Effector memory CD4-positive, alpha-beta T cell (primary cell): ENCODE measurements at regions not wholly inside any gene's neighbourhood (a gene's known extent, or its start where the extent isn't known, plus 50 kb on each side); places are given as distances from the start of the nearest gene placed in this dataset.
"Not testable (repeated sequence)": the region's sequence is repeated elsewhere in the genome, so short reads cannot be mapped to it uniquely, and the experiment has no call there.

ENCODE experiments used
- DNase-seq, 3 donors: peaks; one replicate each; pipeline ENCODE4 v3.0.0-alpha.2; 2020
- H3K27ac ChIP-seq: 2 replicates; pipeline ENCODE4 v1.7.0; 2013; ENCODE audit warnings: mild to moderate bottlenecking, low read length, moderate library complexity; ENCODE audit not compliant: insufficient read depth, poor library complexity, severe bottlenecking
- H3K27me3 ChIP-seq: replicated peaks from 2 replicates; pipeline ENCODE4 v1.7.0; 2013; ENCODE audit warnings: mild to moderate bottlenecking, low read length; ENCODE audit not compliant: insufficient read depth, control insufficient read depth, poor library complexity, severe bottlenecking
- H3K36me3 ChIP-seq: 2 replicates; pipeline ENCODE4 v1.7.0; 2013; ENCODE audit warnings: mild to moderate bottlenecking, low read length, moderate library complexity; ENCODE audit not compliant: control insufficient read depth, insufficient read depth
- H3K4me1 ChIP-seq: 2 replicates; pipeline ENCODE4 v1.7.0; 2013; ENCODE audit warnings: low read length, mild to moderate bottlenecking; ENCODE audit not compliant: control insufficient read depth, insufficient read depth, poor library complexity, severe bottlenecking
- H3K4me3 ChIP-seq: 2 replicates; pipeline ENCODE4 v1.7.0; 2013; ENCODE audit warnings: low read length, low read depth, mild to moderate bottlenecking; ENCODE audit not compliant: insufficient read depth, poor library complexity, severe bottlenecking
- H3K9me3 ChIP-seq: 2 replicates; pipeline ENCODE4 v1.7.0; 2013; ENCODE audit warnings: mild to moderate bottlenecking, low read length, moderate library complexity; ENCODE audit not compliant: control insufficient read depth

DNA sequence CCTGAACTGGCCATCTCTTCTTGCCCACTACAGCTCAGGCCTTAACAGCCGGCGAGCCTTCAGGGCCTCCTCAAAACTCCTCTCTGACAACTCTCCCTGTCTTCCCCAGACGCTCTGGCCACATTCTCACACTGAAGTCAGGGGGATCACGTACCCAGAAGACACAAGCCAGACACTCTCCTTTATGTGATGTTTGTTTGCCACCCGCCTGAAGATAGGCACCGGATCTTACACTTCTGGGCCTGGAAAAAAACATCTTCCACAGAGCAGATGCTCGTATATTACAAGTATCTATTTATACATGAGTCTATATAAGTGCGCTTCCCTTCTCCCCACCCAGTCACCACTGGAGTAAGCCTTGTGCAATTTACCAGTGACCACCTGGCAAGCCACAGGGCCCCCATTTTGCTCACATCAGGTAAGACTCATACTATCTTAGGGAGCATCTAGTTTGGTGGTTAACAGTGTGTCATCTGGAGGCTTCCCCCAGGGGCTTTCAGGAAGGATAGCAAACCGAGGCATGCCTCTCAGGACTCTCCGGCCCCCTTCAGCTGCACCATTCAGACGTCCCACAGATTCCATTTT lies 349.4 kb downstream of the SOX9 start:
- Histone ChIP-seq H3K9me3 (no peaks in the 10 kb centered on the region), H3K4me3 (no peak overlapping the region), H3K27me3 (no peaks in the 10 kb centered on the region), H3K36me3 (no peaks in the 10 kb centered on the region), H3K27ac (no peak overlapping the region), H3K4me1 (no peaks in the 10 kb centered on the region)
- no peak for DNase-seq

DNA sequence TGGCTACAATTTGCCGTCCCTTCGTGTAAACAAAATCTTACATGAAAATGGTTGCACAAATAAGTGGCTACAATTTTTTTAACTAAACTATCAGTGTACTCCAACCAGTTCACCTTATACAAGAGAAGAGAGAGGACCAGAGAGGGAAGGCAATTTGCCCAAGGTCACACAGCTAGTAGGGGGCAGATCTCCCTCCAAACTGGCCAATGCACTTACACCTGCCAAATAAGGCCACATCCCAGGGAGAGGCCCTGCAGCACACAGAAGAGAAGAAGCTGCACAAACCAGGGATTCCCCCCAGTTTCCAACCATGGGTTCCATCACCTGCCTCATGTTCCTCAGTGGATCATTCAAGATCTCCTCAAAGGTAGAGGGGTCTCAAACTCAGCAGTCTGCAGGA lies 349.9 kb downstream of the SOX9 start:
- no peaks in the 10 kb centered on the region for H3K27me3 ChIP-seq
- no peak overlapping the region for H3K27ac ChIP-seq
- H3K4me3 ChIP-seq: no peak overlapping the region
- no peaks in the 10 kb centered on the region for H3K9me3 ChIP-seq
- H3K4me1 ChIP-seq: no peaks in the 10 kb centered on the region
- H3K36me3 ChIP-seq: no peaks in the 10 kb centered on the region
- DNase-seq: no peak

DNA sequence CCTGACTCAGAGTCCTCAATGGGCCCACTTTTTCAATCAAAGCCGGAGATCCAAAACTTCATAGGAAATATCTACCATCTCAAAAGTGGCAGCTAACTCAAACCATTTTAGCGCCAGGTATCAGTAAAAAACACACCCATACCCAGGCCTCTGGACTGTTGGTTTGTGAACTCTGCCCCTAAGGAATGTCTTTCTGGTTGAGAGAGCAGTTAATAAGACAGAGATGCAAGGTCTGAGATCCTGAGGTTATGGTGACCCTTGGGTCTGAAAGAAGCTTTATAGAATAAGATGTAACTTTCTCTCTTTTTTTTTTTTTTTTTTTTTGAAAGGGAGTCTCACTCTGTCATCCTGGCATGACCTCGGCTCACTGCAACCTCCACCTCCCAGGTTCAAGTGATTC lies 350.5 kb downstream of the SOX9 start:
- Histone ChIP-seq H3K27ac (no peak overlapping the region), H3K27me3 (no peaks in the 10 kb centered on the region), H3K36me3 (no peaks in the 10 kb centered on the region), H3K4me1 (no peaks in the 10 kb centered on the region), H3K4me3 (no peak overlapping the region), H3K9me3 (no peaks in the 10 kb centered on the region)
- DNase-seq: no peak

DNA sequence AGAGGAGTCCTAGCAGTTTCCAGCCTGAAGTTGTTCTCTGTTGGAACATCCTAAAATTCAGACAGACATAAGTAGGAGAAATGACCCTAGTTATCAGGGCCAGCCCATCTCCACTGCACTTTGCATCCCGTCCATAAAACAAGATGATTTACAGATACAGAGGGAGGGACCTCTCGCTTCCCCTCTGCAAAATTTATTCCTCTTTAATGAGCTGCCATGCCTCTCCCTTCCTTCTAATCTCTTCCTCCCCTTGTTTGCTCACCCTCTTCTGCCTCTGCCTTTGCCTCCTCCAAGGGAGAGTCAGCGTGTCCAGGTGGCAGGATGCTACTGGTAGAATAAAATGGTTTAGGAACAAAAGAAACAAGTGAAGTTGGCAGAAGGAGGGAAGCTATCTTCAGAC lies 351.3 kb downstream of the SOX9 start:
- Histone ChIP-seq H3K27me3 (no peaks in the 10 kb centered on the region), H3K36me3 (no peaks in the 10 kb centered on the region), H3K4me1 (no peaks in the 10 kb centered on the region), H3K27ac (no peak overlapping the region), H3K9me3 (no peaks in the 10 kb centered on the region), H3K4me3 (no peak overlapping the region)
- DNase-seq: no peak

DNA sequence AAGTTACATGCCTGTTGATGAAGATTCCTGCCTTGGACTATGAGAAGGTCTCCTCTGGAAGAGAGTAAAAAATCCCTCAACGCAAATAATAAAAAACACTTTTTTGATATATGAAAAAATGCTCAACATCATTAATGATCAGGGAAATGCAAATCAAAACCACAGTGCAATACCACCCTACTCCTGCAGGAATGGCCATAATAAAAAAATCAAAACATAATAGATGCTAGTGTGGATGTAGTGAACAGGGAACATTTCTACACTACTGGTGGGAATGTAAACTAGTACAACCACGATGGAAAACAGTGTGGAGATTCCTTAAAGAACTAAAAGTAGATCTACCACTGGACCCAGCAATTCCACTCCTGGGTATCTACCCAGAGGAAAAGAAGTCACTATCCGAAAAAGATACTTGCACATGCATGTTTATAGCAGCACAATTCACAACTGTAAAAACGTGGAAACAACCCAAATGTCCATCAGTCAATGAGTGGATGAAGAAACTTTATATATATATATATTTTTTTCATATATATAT lies 352.1 kb downstream of the SOX9 start:
- H3K9me3 ChIP-seq, H3K4me1 ChIP-seq, H3K27me3 ChIP-seq, H3K27ac ChIP-seq, H3K36me3 ChIP-seq, H3K4me3 ChIP-seq, DNase-seq: not testable (repeated sequence)

DNA sequence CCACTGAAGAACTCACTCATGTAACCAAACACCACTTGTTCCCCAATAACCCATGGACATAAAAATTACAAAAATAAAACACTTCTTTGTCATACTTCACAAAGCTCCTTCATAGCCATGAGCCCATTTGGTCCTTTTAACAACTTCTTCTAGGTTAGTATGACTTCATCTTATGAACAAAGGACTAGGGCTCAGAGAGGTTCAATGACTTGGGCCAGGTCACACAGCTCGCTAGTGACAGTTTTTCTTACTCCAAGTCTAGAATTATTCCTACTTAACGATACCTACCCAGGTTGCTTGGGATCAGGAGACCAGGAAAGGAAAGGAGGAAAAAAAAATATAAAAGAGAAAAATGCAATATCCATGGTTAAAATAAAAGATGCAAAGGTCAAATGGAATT lies 353.4 kb downstream of the SOX9 start:
- DNase-seq: no peak
- no peaks in the 10 kb centered on the region for H3K27me3 ChIP-seq
- no peaks in the 10 kb centered on the region for H3K36me3 ChIP-seq
- H3K4me1 ChIP-seq: no peaks in the 10 kb centered on the region
- H3K9me3 ChIP-seq: no peaks in the 10 kb centered on the region
- H3K27ac ChIP-seq: no peak overlapping the region
- H3K4me3 ChIP-seq: no peak overlapping the region

DNA sequence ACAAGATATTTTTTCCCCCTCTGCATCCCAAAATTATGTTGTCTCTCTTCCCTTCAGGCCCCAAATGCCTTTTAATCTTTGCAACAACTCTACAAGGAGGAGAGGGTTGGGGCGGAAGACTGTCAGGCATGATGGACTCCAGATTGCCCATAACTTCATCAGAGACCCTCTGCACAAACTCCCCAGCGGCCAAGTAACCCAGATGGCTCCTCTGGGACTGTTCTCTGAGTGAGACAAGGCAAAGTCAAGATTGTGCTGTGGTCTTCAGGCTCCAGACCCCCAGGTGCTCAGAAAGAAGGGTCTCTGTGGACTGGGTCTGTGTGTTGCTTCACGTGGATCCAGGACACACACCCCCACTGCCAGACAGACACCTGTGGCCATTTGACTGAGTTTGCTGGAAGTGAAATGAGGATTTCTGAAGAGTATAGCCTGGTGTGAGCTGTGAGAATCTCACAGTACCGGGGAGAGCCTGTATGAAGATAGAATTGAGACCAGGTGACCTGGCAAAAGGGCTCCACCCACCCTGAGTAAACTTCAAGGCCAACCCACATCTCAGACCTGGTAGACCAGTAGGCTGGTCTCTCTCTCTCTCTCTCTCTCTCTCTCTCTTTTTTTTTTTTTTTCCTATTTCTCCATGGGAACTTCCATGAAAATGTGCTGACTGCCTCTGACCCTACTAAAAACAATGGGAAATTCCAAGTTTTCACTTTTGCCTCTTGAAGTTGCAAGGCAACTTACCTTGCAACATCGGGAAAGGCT lies 354.1 kb downstream of the SOX9 start:
- no peaks in the 10 kb centered on the region for H3K4me1 ChIP-seq
- H3K27me3 ChIP-seq: no peaks in the 10 kb centered on the region
- no peak overlapping the region for H3K4me3 ChIP-seq
- H3K36me3 ChIP-seq: no peaks in the 10 kb centered on the region
- H3K27ac ChIP-seq: no peak overlapping the region
- no peak for DNase-seq
- no peaks in the 10 kb centered on the region for H3K9me3 ChIP-seq

DNA sequence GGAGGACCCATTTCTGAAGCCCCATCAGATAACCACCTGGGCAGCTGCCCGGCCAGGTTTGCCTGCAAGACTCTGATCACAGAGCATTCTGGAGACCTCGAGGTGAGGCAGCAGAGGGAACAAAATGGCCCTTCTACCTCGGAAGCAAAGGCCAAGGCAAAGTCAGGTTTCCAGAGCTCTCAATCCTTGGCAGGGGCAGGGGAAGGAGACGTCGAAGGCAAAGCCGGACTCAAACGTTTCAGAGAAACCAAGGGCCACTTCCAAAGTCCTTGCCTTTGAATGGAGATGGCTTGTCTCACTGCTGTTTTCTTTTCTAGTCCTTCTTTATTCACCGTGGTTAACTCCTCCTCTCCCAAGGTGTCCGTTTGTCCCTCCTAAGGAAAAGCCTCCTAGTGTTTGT lies 355.3 kb downstream of the SOX9 start:
- no peaks in the 10 kb centered on the region for H3K36me3 ChIP-seq
- no peaks in the 10 kb centered on the region for H3K9me3 ChIP-seq
- H3K27me3 ChIP-seq: no peaks in the 10 kb centered on the region
- no peak overlapping the region for H3K27ac ChIP-seq
- H3K4me1 ChIP-seq: no peaks in the 10 kb centered on the region
- no peak for DNase-seq
- H3K4me3 ChIP-seq: no peak overlapping the region

DNA sequence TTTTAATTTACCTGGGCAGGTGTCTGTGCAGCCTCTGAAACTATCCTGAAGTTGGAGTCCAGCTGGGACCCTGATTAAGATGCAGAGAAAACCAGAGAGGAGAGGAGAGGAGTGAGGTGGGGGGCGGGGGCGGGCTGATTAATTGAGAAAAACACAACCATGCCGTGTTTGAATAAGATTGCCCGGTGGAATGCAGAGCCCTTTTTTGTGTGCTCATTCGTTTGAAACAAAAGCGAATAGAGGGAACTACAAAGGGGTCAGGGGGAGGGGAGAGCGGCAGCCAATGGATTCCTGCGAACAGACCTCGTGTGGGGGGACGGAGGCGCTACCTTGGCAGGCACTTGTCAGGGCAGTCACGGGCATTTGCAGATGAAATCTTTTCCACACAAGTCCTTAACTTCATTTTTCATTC lies 355.8 kb downstream of the SOX9 start:
- no peak overlapping the region for H3K4me3 ChIP-seq
- DNase-seq: no peak
- no peaks in the 10 kb centered on the region for H3K4me1 ChIP-seq
- no peaks in the 10 kb centered on the region for H3K9me3 ChIP-seq
- H3K27me3 ChIP-seq: no peaks in the 10 kb centered on the region
- no peaks in the 10 kb centered on the region for H3K36me3 ChIP-seq
- H3K27ac ChIP-seq: no peak overlapping the region

DNA sequence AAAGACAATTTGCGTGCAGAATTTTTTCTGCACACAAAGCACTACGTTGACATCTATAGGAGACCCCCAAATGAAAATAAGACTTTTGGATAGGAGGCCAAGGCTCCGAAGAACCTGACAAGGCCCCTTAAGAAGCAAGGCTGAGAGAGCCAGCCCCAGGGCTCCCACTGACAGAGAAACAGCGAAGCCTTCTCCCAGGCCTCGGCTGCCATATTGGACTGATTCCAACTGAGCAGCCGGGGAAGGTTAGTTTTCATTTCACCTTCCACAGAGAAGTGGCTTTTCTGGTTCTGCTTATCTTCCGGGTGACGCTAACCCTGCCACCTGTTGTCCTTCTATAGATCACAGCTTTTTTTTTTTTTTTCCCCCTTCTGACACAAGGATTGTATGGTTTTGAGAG lies 356.7 kb downstream of the SOX9 start:
- Histone ChIP-seq H3K4me3 (no peak overlapping the region), H3K4me1 (no peaks in the 10 kb centered on the region), H3K9me3 (no peaks in the 10 kb centered on the region), H3K27ac (no peak overlapping the region), H3K36me3 (no peaks in the 10 kb centered on the region), H3K27me3 (no peaks in the 10 kb centered on the region)
- no peak for DNase-seq
